Endothelial cell of umbilical vein (primary cell): ENCODE measurements at regions not wholly inside any gene's neighbourhood (a gene's known extent, or its start where the extent isn't known, plus 50 kb on each side); places are given as distances from the start of the nearest gene placed in this dataset.

ENCODE experiments used
- BruUV-seq: library from RNA; stranded (reverse); fragments of 400-500 nt; replicated peaks from 2 replicates; lab custom pipeline; 2021; lab: Mats Ljungman, UMichigan
- CTCF ChIA-PET: fragments of 300-600, 350-600 bp; sonication (Branson Sonifier 250); formaldehyde crosslinking; loops from one replicate; lab custom pipeline; 2021; ENCODE audit warnings: antibody characterized with exemption, inconsistent platforms; lab: Charles Lee
- POLR2A ChIA-PET: fragments of 300-600, 350-600 bp; sonication (Branson Sonifier 250); formaldehyde crosslinking; loops from one replicate; lab custom pipeline; 2021; ENCODE audit warnings: antibody characterized with exemption, inconsistent platforms; lab: Charles Lee
- DNase-seq: peaks from one replicate; pipeline ENCODE4 v3.0.0-alpha.2; 2011; ENCODE audit warnings: low read depth, low spot score
- FAIRE-seq: peaks from 2 replicates; lab custom pipeline; 2011; peaks lifted over from hg19 to GRCh38; lab: Jason Lieb, UNC
- H2AFZ ChIP-seq: 2 replicates; pipeline ENCODE4 v1.6.0; 2012; ENCODE audit warnings: low read depth, low read length, control low read depth, inconsistent platforms
- H3K27ac ChIP-seq: 2 replicates; pipeline ENCODE4 v1.5.1; 2011; ENCODE audit warnings: low read depth, mild to moderate bottlenecking, control low read depth, low read length, moderate library complexity; ENCODE audit not compliant: insufficient read depth
- H3K27me3 ChIP-seq, 2 experiments: 2 replicates each; pipeline versions ENCODE4 v1.6.0 to v1.6.1; 2011; ENCODE audit warnings: low read length in 2 of 2, mixed read lengths in 1 of 2; ENCODE audit not compliant: control insufficient read depth in 2 of 2, insufficient read depth in 2 of 2
- H3K36me3 ChIP-seq, 2 experiments: 2 replicates in 1 of 2; 3 replicates in 1 of 2; pipeline ENCODE4 v1.5.1; 2011; ENCODE audit warnings: low read length in 2 of 2, mild to moderate bottlenecking in 1 of 2, moderate library complexity in 1 of 2; ENCODE audit not compliant: control insufficient read depth in 2 of 2, insufficient read depth in 2 of 2; ENCODE audit errors: extremely low read depth in 1 of 2
- H3K4me1 ChIP-seq: 3 replicates; pipeline ENCODE4 v1.5.1; 2011; ENCODE audit warnings: mild to moderate bottlenecking, low read length; ENCODE audit not compliant: control insufficient read depth, insufficient read depth; ENCODE audit errors: extremely low read depth
- H3K4me2 ChIP-seq: 2 replicates; pipeline ENCODE4 v1.6.1; 2011; ENCODE audit warnings: low read length, control low read depth, mixed read lengths; ENCODE audit not compliant: insufficient read depth
- H3K4me3 ChIP-seq, 3 experiments: fragments of 200-600 bp in 1 of 3; sonication (generic), shearing (Covaris generic) in 1 of 3; replicated peaks in 1 of 3; 2 replicates each; pipeline ENCODE4 v1.5.1; 2011 to 2016; ENCODE audit warnings: control low read depth in 3 of 3, low read length in 3 of 3, mild to moderate bottlenecking in 2 of 3, inconsistent platforms in 1 of 3, low read depth in 1 of 3, moderate library complexity in 1 of 3; ENCODE audit not compliant: insufficient read depth in 1 of 3
- H3K79me2 ChIP-seq: 2 replicates; pipeline ENCODE4 v1.6.0; 2012; ENCODE audit warnings: low read length, inconsistent platforms; ENCODE audit not compliant: control insufficient read depth, insufficient read depth
- H3K9ac ChIP-seq: replicated peaks from 2 replicates; pipeline ENCODE3; 2011; ENCODE audit warnings: low read length, control low read depth; ENCODE audit not compliant: insufficient read depth; ENCODE audit errors: extremely low read depth
- H3K9me1 ChIP-seq: replicated peaks from 3 replicates; pipeline ENCODE4 v1.6.0; 2011; ENCODE audit warnings: mild to moderate bottlenecking, low read length; ENCODE audit not compliant: control insufficient read depth, insufficient read depth; ENCODE audit errors: extremely low read depth
- H3K9me3 ChIP-seq: replicated peaks from 2 replicates; pipeline ENCODE4 v1.5.1; 2012; ENCODE audit warnings: low read length, inconsistent platforms; ENCODE audit not compliant: control insufficient read depth, insufficient read depth
- H4K20me1 ChIP-seq: replicated peaks from 2 replicates; pipeline ENCODE3; 2011; ENCODE audit warnings: mild to moderate bottlenecking, low read length; ENCODE audit not compliant: control insufficient read depth, insufficient read depth; ENCODE audit errors: extremely low read depth
- EZH2 ChIP-seq: IDR thresholded peaks from 2 replicates; pipeline ENCODE4 v1.6.1; 2012; ENCODE audit warnings: borderline replicate concordance, low read depth, mild to moderate bottlenecking, moderate library complexity, low read length, inconsistent platforms; ENCODE audit not compliant: severe bottlenecking
- FOS ChIP-seq: IDR thresholded peaks from 2 replicates; pipeline ENCODE4 v1.6.1; 2011; ENCODE audit warnings: mild to moderate bottlenecking, low read length, moderate library complexity, borderline replicate concordance; ENCODE audit not compliant: insufficient read depth
- GATA2 ChIP-seq: IDR thresholded peaks from 2 replicates; pipeline ENCODE4 v1.7.0; 2011; ENCODE audit warnings: low read depth, mild to moderate bottlenecking, moderate library complexity, mixed read lengths, low read length; ENCODE audit not compliant: insufficient read length, insufficient read depth
- JUN ChIP-seq: IDR thresholded peaks from 2 replicates; pipeline ENCODE4 v1.6.1; 2011; ENCODE audit warnings: borderline replicate concordance, low read depth; ENCODE audit not compliant: insufficient read length, insufficient read depth
- MYC ChIP-seq: IDR thresholded peaks from one replicate; pipeline ENCODE4 v1.6.1; 2011; ENCODE audit warnings: mild to moderate bottlenecking, low read depth, low read length
- POLR2A ChIP-seq: IDR thresholded peaks from 2 replicates; pipeline ENCODE4 v1.6.1; 2012; ENCODE audit warnings: low read depth, mild to moderate bottlenecking, control low read depth, low read length
- POLR2AphosphoS5 ChIP-seq: IDR thresholded peaks from 2 replicates; pipeline ENCODE4 v1.6.1; 2012; ENCODE audit warnings: low read depth, mild to moderate bottlenecking, control low read depth, low read length, moderate library complexity; ENCODE audit not compliant: insufficient read depth
- dilution Hi-C: fragments of 300-500 bp; cut with MboI; formaldehyde crosslinking; loops from one replicate; pipeline ENCODE4 v1.15.0; 2019; ENCODE audit warnings: low sequenced_read_pairs; ENCODE audit not compliant: extremely low pct_ligation_motif_present
- intact Hi-C: fragments of 100-400 bp; cut with micrococcal nuclease; formaldehyde crosslinking; loops from one replicate; pipeline ENCODE4 v1.10.0; 2022
- TF ChIP-seq, protein P1 (sequence below), 2 donors: IDR thresholded peaks; 1 replicate in 1 of 2; 2 replicates in 1 of 2; pipeline ENCODE4 v1.5.1; 2011; ENCODE audit warnings: low read length in 2 of 2, mild to moderate bottlenecking in 2 of 2, moderate library complexity in 2 of 2, control low read depth in 1 of 2, inconsistent platforms in 1 of 2, low read depth in 1 of 2; ENCODE audit not compliant: insufficient read depth in 1 of 2; ENCODE audit errors: extremely low read depth in 1 of 2
- TF ChIP-seq, protein P2 (sequence below): IDR thresholded peaks from 2 replicates; pipeline ENCODE4 v1.6.1; 2011; ENCODE audit not compliant: insufficient read depth, insufficient read length

DNA sequence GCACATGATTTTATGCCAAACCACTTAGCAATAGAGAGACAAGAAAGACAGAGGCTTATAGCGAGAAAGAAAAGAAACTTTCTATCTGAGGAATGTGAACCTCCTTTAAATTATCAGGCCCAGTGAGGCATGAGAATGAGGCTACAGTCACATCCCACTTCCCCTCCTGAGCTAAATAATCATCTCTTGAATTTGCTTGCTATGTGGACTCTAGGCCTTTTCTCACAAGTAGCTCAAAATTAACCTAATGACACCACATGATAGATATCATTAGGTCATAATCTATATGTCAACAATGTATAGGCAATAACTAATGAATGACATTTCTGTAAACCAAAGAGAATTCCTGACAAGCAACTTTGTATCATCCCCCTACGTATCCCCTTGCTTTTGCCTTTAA is 301.5 kb upstream of the MGAT5 start:
- Histone ChIP-seq H2AFZ (no peak overlapping the region), H3K36me3 (no peaks in the 10 kb centered on the region), H3K79me2 (no peaks in the 10 kb centered on the region), H3K9me3 (no peaks in the 10 kb centered on the region), H3K9ac (no peak overlapping the region), H4K20me1 (no peaks in the 10 kb centered on the region), H3K9me1 (no peaks in the 10 kb centered on the region), H3K4me1 (no peaks in the 10 kb centered on the region), H3K27ac (no peak overlapping the region), H3K4me3 (no peak overlapping the region), H3K27me3 (peaks cover 0 to 1% of the 10 kb centered on the region in 2 experiments), H3K4me2 (no peak overlapping the region)
- FAIRE-seq = no peak
- ChIA-PET CTCF (interaction anchor here (0.9 to 1.3 kb wide), 2 partner anchors 15 to 498 kb away, joined by 3 to 4 read pairs; no protein-coding TSS in a partner anchor), POLR2A (no interaction called here)
- TF ChIP-seq EZH2 (no peak), GATA2 (no peak), MYC (no peak), FOS (no peak), JUN (no peak), POLR2A (no peak), POLR2AphosphoS5 (no peak)
- TF ChIP-seq, protein P1, sequence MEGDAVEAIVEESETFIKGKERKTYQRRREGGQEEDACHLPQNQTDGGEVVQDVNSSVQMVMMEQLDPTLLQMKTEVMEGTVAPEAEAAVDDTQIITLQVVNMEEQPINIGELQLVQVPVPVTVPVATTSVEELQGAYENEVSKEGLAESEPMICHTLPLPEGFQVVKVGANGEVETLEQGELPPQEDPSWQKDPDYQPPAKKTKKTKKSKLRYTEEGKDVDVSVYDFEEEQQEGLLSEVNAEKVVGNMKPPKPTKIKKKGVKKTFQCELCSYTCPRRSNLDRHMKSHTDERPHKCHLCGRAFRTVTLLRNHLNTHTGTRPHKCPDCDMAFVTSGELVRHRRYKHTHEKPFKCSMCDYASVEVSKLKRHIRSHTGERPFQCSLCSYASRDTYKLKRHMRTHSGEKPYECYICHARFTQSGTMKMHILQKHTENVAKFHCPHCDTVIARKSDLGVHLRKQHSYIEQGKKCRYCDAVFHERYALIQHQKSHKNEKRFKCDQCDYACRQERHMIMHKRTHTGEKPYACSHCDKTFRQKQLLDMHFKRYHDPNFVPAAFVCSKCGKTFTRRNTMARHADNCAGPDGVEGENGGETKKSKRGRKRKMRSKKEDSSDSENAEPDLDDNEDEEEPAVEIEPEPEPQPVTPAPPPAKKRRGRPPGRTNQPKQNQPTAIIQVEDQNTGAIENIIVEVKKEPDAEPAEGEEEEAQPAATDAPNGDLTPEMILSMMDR (IDR thresholded peaks at IDR 0.05; ENCODE audit: extremely low read depth in 1 of 2, insufficient read depth in 1 of 2, low read depth in 1 of 2, low read length in 2 of 2) = no peak
- TF ChIP-seq, protein P2, sequence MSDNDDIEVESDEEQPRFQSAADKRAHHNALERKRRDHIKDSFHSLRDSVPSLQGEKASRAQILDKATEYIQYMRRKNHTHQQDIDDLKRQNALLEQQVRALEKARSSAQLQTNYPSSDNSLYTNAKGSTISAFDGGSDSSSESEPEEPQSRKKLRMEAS = no peak
- intact Hi-C loops (no loop called here), dilution Hi-C loops (no loop called here)
- no peak for DNase-seq
- BruUV-seq = no TSS peak
